ENCODE measurements at regions not wholly inside any gene's neighbourhood (a gene's known extent, or its start where the extent isn't known, plus 50 kb on each side); places are given as distances from the start of the nearest gene placed in this dataset.

- DNase-seq: no peak
Observed at GRCh38 chr15:79373113-79373512, 59.0 kb upstream of the MINAR1 start.

- no peak for DNase-seq
Observed at GRCh38 chr15:79373728-79374127, 58.4 kb upstream of the MINAR1 start.

- no peak for DNase-seq
Observed at GRCh38 chr15:79376383-79376782, 55.8 kb upstream of the MINAR1 start.

GRCh38 chr15:79378394-79379109 is 53.6 kb upstream of the MINAR1 start:
- DNase-seq: no peak

DNA sequence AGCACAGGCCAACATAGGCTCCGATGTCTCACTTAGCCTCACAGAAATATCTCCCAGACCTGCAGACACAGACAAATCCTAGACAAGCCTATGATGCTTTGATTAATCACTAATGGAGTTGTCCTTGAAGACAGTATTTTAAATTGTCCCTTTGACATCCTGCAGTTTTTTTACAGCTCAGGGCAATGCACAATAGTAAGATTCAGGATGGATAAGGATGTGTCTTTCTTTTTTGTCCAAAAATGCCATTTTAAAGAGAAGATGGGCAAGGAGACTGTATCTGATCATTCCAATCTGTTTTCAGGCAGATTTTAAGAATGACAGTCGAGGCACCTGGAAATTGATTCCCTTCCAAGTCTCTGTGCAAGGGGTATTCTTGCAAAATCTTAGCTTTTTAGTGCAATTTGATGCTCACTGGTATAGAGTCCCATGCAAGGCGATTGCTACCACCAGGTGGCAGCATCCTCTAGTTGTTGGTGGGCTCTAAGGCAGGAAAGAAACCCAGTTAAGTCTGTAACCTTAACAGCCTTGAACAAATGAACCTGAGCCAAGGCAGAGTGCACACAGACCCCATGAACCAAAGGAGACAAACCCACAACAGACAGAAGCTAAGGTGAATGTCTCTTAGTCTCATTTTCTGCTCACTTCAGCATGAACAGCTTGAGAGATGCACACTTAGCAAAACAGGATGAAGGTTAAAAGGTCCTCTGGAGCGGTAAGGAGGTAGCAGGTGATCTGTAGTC is 51.2 kb upstream of the MINAR1 start:
- DNase-seq: peak; percentile 4

DNA sequence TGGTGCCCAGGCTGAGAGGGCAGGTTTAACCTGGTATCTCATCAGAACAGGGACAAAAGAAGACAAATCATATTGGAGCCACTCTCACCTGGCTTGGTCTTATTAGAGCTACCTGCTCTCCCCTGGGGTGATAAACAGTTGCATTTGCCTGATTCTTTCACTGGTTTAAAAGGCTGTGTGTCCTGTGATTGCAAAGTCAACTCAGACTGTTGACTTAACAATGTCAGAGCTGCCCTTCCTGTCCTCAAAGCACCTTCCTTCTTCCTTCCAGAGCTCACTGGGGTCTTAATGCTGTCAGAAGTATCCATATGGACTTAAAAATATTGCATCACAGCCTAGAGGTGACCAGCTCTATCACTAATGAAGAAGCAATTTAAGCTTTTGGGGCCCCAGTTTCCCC is 50.5 kb upstream of the MINAR1 start:
- DNase-seq: no peak

Measured in NCI-H2227 treated with DMSO at 0.1 percent for 48 hours (cell line).